ENCODE measurements at regions not wholly inside any gene's neighbourhood (a gene's known extent, or its start where the extent isn't known, plus 50 kb on each side); places are given as distances from the start of the nearest gene placed in this dataset.

GRCh38 chr9:99327667-99328066, 105.6 kb downstream of the SEC61B start:
- TF ChIP-seq CTCF (conservative IDR thresholded peaks at IDR 0.05; ENCODE audit: low read length) (no peak), EZH2phosphoT487 (IDR thresholded peaks at IDR 0.05; ENCODE audit: borderline replicate concordance) (no peak)
